ENCODE measurements at regions not wholly inside any gene's neighbourhood (a gene's known extent, or its start where the extent isn't known, plus 50 kb on each side); places are given as distances from the start of the nearest gene placed in this dataset.
"Not testable (repeated sequence)": the region's sequence is repeated elsewhere in the genome, so short reads cannot be mapped to it uniquely, and the experiment has no call there.

- DNase-seq: no peak
These were observed 243.3 kb upstream of the SLC7A11 start for GRCh38 chr4:138485498-138485897.

GRCh38 chr4:138475116-138475515 is 233.0 kb upstream of the SLC7A11 start:
- no peak for DNase-seq

GRCh38 chr4:138473339-138473738 is 231.2 kb upstream of the SLC7A11 start:
- DNase-seq: no peak

GRCh38 chr4:138460477-138461414 is 218.6 kb upstream of the SLC7A11 start:
- no peak for DNase-seq

- no peak for DNase-seq
These were observed 216.6 kb upstream of the SLC7A11 start for GRCh38 chr4:138458751-138459150.

GRCh38 chr4:138456349-138456748 is 214.2 kb upstream of the SLC7A11 start:
- DNase-seq: not testable (repeated sequence)

- no peak for DNase-seq
These were observed 212.9 kb upstream of the SLC7A11 start for GRCh38 chr4:138455097-138455496.

GRCh38 chr4:138452826-138453225 is 210.7 kb upstream of the SLC7A11 start:
- DNase-seq: no peak

GRCh38 chr4:138451276-138451663 is 209.1 kb upstream of the SLC7A11 start:
- DNase-seq: no peak

- DNase-seq: no peak
These were observed 208.6 kb upstream of the SLC7A11 start for GRCh38 chr4:138450546-138451275.

GRCh38 chr4:138449938-138450337 is 207.8 kb upstream of the SLC7A11 start:
- no peak for DNase-seq

GRCh38 chr4:138448169-138448568 is 206.0 kb upstream of the SLC7A11 start:
- DNase-seq: no peak

- no peak for DNase-seq
These were observed 204.3 kb upstream of the SLC7A11 start for GRCh38 chr4:138446456-138446855.

GRCh38 chr4:138445098-138445497 is 202.9 kb upstream of the SLC7A11 start:
- DNase-seq: no peak

- no peak for DNase-seq
These were observed 202.1 kb upstream of the SLC7A11 start for GRCh38 chr4:138444260-138444659.

GRCh38 chr4:138439143-138439581 is 197.0 kb upstream of the SLC7A11 start:
- DNase-seq: no peak

GRCh38 chr4:138438608-138439007 is 196.5 kb upstream of the SLC7A11 start:
- DNase-seq: no peak

GRCh38 chr4:138437263-138437851 is 195.2 kb upstream of the SLC7A11 start:
- no peak for DNase-seq

- not testable (repeated sequence) for DNase-seq
These were observed 193.6 kb upstream of the SLC7A11 start for GRCh38 chr4:138435733-138436132.

- not testable (repeated sequence) for DNase-seq
These were observed 192.9 kb upstream of the SLC7A11 start for GRCh38 chr4:138435046-138435445.

GRCh38 chr4:138428611-138429010 is 186.5 kb upstream of the SLC7A11 start:
- no peak for DNase-seq

- no peak for DNase-seq
These were observed 184.6 kb upstream of the SLC7A11 start for GRCh38 chr4:138426786-138427185.

GRCh38 chr4:138420471-138420870 is 178.3 kb upstream of the SLC7A11 start:
- DNase-seq: no peak

- no peak for DNase-seq
These were observed 172.1 kb upstream of the SLC7A11 start for GRCh38 chr4:138414202-138414601.

Data from activated T-cell treated with anti-CD3 and anti-CD28 coated beads, Interleukin-2, amount 50 U/mL, for 48 hours (primary cell).